ENCODE measurements at regions not wholly inside any gene's neighbourhood (a gene's known extent, or its start where the extent isn't known, plus 50 kb on each side); places are given as distances from the start of the nearest gene placed in this dataset.

DNA sequence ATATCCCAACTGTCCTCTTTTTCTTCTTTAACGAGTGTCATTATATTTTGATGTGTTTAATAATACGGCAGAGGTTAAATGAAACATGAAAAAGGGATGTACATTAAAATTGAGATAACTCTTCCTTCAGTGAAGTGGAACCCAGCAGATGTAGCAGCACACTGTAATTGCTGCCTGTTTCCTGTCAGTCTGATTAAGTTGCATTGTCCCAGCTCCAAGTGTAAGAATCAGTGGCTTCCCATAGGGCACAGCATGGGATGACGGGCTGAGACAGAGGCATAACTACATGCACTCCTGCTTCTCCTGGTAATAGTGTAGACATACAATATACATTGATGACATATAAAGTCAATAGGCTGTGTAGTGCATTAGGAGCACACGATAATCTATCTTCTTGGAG, 175.8 kb upstream of the TCF4 start:
- Histone ChIP-seq H3K4me3 (ENCODE audit: low read depth, low read length, poor library complexity, severe bottlenecking) (no peak overlapping the region), H3K9me2 (ENCODE audit: low read depth, low read length) (no peaks in the 10 kb centered on the region), H3F3A (ENCODE audit: insufficient read depth, low read length) (no peaks in the 10 kb centered on the region), H3K4me1 (ENCODE audit: insufficient read depth, low read length, severe bottlenecking) (no peaks in the 10 kb centered on the region), H3K9ac (ENCODE audit: low read length) (no peak overlapping the region), H3K4me2 (ENCODE audit: low read length) (no peak overlapping the region), H3K27ac (ENCODE audit: low read depth, low read length, poor library complexity, severe bottlenecking) (no peak overlapping the region), H3K27me3 (ENCODE audit: insufficient read depth, low read length) (no peaks in the 10 kb centered on the region), H4K20me1 (ENCODE audit: insufficient read depth, low read length) (no peaks in the 10 kb centered on the region), H3K36me3 (ENCODE audit: insufficient read depth, low read length) (no peaks in the 10 kb centered on the region), H3K9me3 (ENCODE audit: low read length) (no peaks in the 10 kb centered on the region), H2AFZ (ENCODE audit: low read length) (no peak overlapping the region), H3K79me2 (ENCODE audit: insufficient read depth, low read length) (no peaks in the 10 kb centered on the region)
- TF ChIP-seq, protein P1, sequence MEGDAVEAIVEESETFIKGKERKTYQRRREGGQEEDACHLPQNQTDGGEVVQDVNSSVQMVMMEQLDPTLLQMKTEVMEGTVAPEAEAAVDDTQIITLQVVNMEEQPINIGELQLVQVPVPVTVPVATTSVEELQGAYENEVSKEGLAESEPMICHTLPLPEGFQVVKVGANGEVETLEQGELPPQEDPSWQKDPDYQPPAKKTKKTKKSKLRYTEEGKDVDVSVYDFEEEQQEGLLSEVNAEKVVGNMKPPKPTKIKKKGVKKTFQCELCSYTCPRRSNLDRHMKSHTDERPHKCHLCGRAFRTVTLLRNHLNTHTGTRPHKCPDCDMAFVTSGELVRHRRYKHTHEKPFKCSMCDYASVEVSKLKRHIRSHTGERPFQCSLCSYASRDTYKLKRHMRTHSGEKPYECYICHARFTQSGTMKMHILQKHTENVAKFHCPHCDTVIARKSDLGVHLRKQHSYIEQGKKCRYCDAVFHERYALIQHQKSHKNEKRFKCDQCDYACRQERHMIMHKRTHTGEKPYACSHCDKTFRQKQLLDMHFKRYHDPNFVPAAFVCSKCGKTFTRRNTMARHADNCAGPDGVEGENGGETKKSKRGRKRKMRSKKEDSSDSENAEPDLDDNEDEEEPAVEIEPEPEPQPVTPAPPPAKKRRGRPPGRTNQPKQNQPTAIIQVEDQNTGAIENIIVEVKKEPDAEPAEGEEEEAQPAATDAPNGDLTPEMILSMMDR (IDR thresholded peaks at IDR 0.05; ENCODE audit: low read length), result no peak
- no peak for TF ChIP-seq EZH2 (IDR thresholded peaks at IDR 0.05; ENCODE audit: borderline replicate concordance, low read length)

DNA sequence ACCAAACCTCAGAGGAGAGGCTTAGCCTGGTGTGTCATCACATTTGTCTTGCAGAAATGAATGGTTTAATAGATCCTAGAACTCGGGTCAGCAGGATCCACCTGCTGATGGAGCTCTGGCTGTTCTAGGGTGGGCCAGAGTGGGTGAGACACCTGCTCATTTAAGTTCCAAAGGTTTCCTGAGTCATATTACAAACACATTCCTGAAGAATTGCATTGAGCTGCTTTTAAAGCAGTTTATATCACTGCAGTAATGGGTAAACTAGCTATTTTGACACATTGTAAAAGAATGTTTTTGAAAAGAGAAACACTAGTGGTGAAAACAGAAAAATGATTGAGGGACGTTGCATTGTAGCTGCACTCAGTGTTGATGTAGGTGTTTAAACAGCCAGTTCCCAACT, 175.3 kb upstream of the TCF4 start:
- Histone ChIP-seq H3K27ac (ENCODE audit: low read depth, low read length, poor library complexity, severe bottlenecking) (no peak overlapping the region), H3K36me3 (ENCODE audit: insufficient read depth, low read length) (no peaks in the 10 kb centered on the region), H2AFZ (ENCODE audit: low read length) (no peak overlapping the region), H3K9me3 (ENCODE audit: low read length) (no peaks in the 10 kb centered on the region), H3F3A (ENCODE audit: insufficient read depth, low read length) (no peaks in the 10 kb centered on the region), H3K27me3 (ENCODE audit: insufficient read depth, low read length) (no peaks in the 10 kb centered on the region), H3K9me2 (ENCODE audit: low read depth, low read length) (no peaks in the 10 kb centered on the region), H4K20me1 (ENCODE audit: insufficient read depth, low read length) (no peaks in the 10 kb centered on the region), H3K4me2 (ENCODE audit: low read length) (no peak overlapping the region), H3K9ac (ENCODE audit: low read length) (no peak overlapping the region), H3K79me2 (ENCODE audit: insufficient read depth, low read length) (no peaks in the 10 kb centered on the region), H3K4me1 (ENCODE audit: insufficient read depth, low read length, severe bottlenecking) (no peaks in the 10 kb centered on the region), H3K4me3 (ENCODE audit: low read depth, low read length, poor library complexity, severe bottlenecking) (no peak overlapping the region)
- TF ChIP-seq, protein P1 (IDR thresholded peaks at IDR 0.05; ENCODE audit: low read length), result no peak
- no peak for TF ChIP-seq EZH2 (IDR thresholded peaks at IDR 0.05; ENCODE audit: borderline replicate concordance, low read length)

DNA sequence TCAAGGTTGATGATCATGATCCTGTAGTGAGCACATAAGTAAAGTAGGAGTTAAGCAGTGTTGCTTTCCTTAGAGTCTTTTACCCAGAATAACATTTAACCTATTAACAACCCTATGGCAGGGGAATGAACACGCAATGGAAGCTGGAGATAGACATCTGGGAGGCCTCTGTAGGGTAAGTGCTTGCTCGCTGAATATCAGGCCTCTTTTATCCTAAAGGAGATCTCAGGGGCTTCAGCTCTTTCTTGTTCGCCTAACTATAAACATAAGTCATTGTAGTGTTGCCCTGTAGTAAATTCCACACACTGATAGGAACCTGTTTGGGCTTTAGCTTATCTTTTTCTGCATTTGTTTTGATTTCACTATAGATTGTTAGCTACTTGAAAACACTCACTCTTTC, 174.4 kb upstream of the TCF4 start:
- Histone ChIP-seq H3K9me2 (ENCODE audit: low read depth, low read length) (no peaks in the 10 kb centered on the region), H3K79me2 (ENCODE audit: insufficient read depth, low read length) (no peaks in the 10 kb centered on the region), H3K27me3 (ENCODE audit: insufficient read depth, low read length) (no peaks in the 10 kb centered on the region), H2AFZ (ENCODE audit: low read length) (no peak overlapping the region), H3K9ac (ENCODE audit: low read length) (no peak overlapping the region), H3K4me2 (ENCODE audit: low read length) (no peak overlapping the region), H3K9me3 (ENCODE audit: low read length) (no peaks in the 10 kb centered on the region), H3K27ac (ENCODE audit: low read depth, low read length, poor library complexity, severe bottlenecking) (no peak overlapping the region), H3F3A (ENCODE audit: insufficient read depth, low read length) (no peaks in the 10 kb centered on the region), H4K20me1 (ENCODE audit: insufficient read depth, low read length) (no peaks in the 10 kb centered on the region), H3K36me3 (ENCODE audit: insufficient read depth, low read length) (no peaks in the 10 kb centered on the region), H3K4me1 (ENCODE audit: insufficient read depth, low read length, severe bottlenecking) (no peaks in the 10 kb centered on the region), H3K4me3 (ENCODE audit: low read depth, low read length, poor library complexity, severe bottlenecking) (no peak overlapping the region)
- no peak for TF ChIP-seq EZH2 (IDR thresholded peaks at IDR 0.05; ENCODE audit: borderline replicate concordance, low read length)
- TF ChIP-seq, protein P1 (IDR thresholded peaks at IDR 0.05; ENCODE audit: low read length), result no peak

All from OCI-LY1 (cell line).